Thyroid gland (tissue), 4 donors: ENCODE measurements at regions not wholly inside any gene's neighbourhood (a gene's known extent, or its start where the extent isn't known, plus 50 kb on each side); places are given as distances from the start of the nearest gene placed in this dataset.

ENCODE experiments used
- CTCF ChIP-seq, 6 experiments: fragments of 200-600 bp in 3 of 6; fragments of 450-650 bp in 3 of 6; sonication (generic) in 3 of 6; IDR thresholded peaks; one replicate each; pipeline ENCODE4 v1.5.1; 2016 to 2019; ENCODE audit warnings: antibody characterized with exemption in 6 of 6, mild to moderate bottlenecking in 2 of 6, inconsistent platforms in 1 of 6, moderate library complexity in 1 of 6
- POLR2A ChIP-seq, 2 donors: fragments of 450-650 bp; IDR thresholded peaks; one replicate each; pipeline ENCODE4 v1.6.1; 2017; ENCODE audit warnings: antibody characterized with exemption in 2 of 2, mild to moderate bottlenecking in 2 of 2, moderate library complexity in 1 of 2

- no peak for TF ChIP-seq CTCF (IDR thresholded peaks at IDR 0.05)
- no peak for TF ChIP-seq POLR2A (IDR thresholded peaks at IDR 0.05)
Measured at GRCh38 chr6:156185113-156185512, 592.1 kb upstream of the ARID1B start.
